Memory B cell (primary cell): ENCODE measurements at regions not wholly inside any gene's neighbourhood (a gene's known extent, or its start where the extent isn't known, plus 50 kb on each side); places are given as distances from the start of the nearest gene placed in this dataset.

ENCODE experiments used
- ATAC-seq: fragments of 150-1000 bp; cut with Tn5 transposase; 2 replicates; pipeline ENCODE4 v1.10.0; 2021; ENCODE audit warnings: low read depth, mild to moderate bottlenecking, moderate library complexity
- DNase-seq, 2 donors: peaks; one replicate each; pipeline ENCODE4 v3.0.0; 2022; ENCODE audit warnings: low spot score in 2 of 2
- H3K27ac Mint-ChIP-seq: one replicate; pipeline ENCODE4 v1.8.0; 2022; ENCODE audit warnings: mild to moderate bottlenecking, moderate library complexity, mixed read lengths
- H3K27me3 Mint-ChIP-seq: one replicate; pipeline ENCODE4 v1.8.0; 2022; ENCODE audit warnings: mixed read lengths
- H3K36me3 Mint-ChIP-seq: one replicate; pipeline ENCODE4 v1.8.0; 2022; ENCODE audit warnings: mild to moderate bottlenecking, mixed read lengths
- H3K4me1 Mint-ChIP-seq: one replicate; pipeline ENCODE4 v1.8.0; 2022; ENCODE audit warnings: mixed read lengths
- H3K4me3 Mint-ChIP-seq: one replicate; pipeline ENCODE4 v1.8.0; 2022; ENCODE audit warnings: mild to moderate bottlenecking, moderate library complexity, mixed read lengths
- H3K9me3 Mint-ChIP-seq: one replicate; pipeline ENCODE4 v1.8.0; 2022; ENCODE audit warnings: mixed read lengths

GRCh38 chr12:125440399-125440798 is 375.2 kb downstream of the AACS start:
- ATAC-seq: no peak
- no peaks in the 10 kb centered on the region for H3K9me3 Mint-ChIP-seq

GRCh38 chr12:125443341-125443740 is 378.1 kb downstream of the AACS start:
- Mint-ChIP-seq H3K27ac (no peak overlapping the region), H3K36me3 (no peaks in the 10 kb centered on the region), H3K4me1 (no peaks in the 10 kb centered on the region), H3K9me3 (no peaks in the 10 kb centered on the region), H3K4me3 (no peak overlapping the region), H3K27me3 (no peaks in the 10 kb centered on the region)
- ATAC-seq (no peak), DNase-seq (no peak)

More at GRCh38 chr12:125440399-125440798, 375.2 kb downstream of the AACS start:
- Mint-ChIP-seq H3K27me3 (peaks cover 3% of the 10 kb centered on the region), H3K4me3 (no peak overlapping the region), H3K27ac (no peak overlapping the region), H3K4me1 (no peaks in the 10 kb centered on the region), H3K36me3 (no peaks in the 10 kb centered on the region)
- DNase-seq: no peak

GRCh38 chr12:125451408-125451807 is 386.2 kb downstream of the AACS start:
- Mint-ChIP-seq H3K27ac (no peak overlapping the region), H3K4me3 (no peak overlapping the region), H3K36me3 (peaks cover 2% of the 10 kb centered on the region), H3K27me3 (peaks cover 4% of the 10 kb centered on the region), H3K4me1 (no peaks in the 10 kb centered on the region), H3K9me3 (peaks cover 13% of the 10 kb centered on the region)
- no peak for DNase-seq
- no peak for ATAC-seq

GRCh38 chr12:125453751-125454150 is 388.5 kb downstream of the AACS start:
- Mint-ChIP-seq H3K36me3 (peaks cover 2% of the 10 kb centered on the region), H3K9me3 (peaks cover 16% of the 10 kb centered on the region), H3K27ac (no peak overlapping the region), H3K27me3 (peaks cover 11% of the 10 kb centered on the region), H3K4me1 (no peaks in the 10 kb centered on the region), H3K4me3 (no peak overlapping the region)
- DNase-seq: no peak
- no peak for ATAC-seq

GRCh38 chr12:125454291-125454690 is 389.1 kb downstream of the AACS start:
- DNase-seq (no peak), ATAC-seq (no peak)
- H3K36me3 Mint-ChIP-seq: peaks cover 4% of the 10 kb centered on the region
- peaks cover 18% of the 10 kb centered on the region for H3K9me3 Mint-ChIP-seq
- H3K4me1 Mint-ChIP-seq: no peaks in the 10 kb centered on the region
- H3K27ac Mint-ChIP-seq: no peak overlapping the region
- no peak overlapping the region for H3K4me3 Mint-ChIP-seq
- peaks cover 11% of the 10 kb centered on the region for H3K27me3 Mint-ChIP-seq

- H3K9me3 Mint-ChIP-seq: peaks cover 16% of the 10 kb centered on the region
- H3K27ac Mint-ChIP-seq: no peak overlapping the region
- H3K4me3 Mint-ChIP-seq: no peak overlapping the region
- peaks cover 2% of the 10 kb centered on the region for H3K36me3 Mint-ChIP-seq
- H3K4me1 Mint-ChIP-seq: no peaks in the 10 kb centered on the region
- no peak for ATAC-seq
- no peak for DNase-seq
- peaks cover 11% of the 10 kb centered on the region for H3K27me3 Mint-ChIP-seq
Measured at GRCh38 chr12:125454786-125455480, 389.7 kb downstream of the AACS start.

- no peak overlapping the region for H3K27ac Mint-ChIP-seq
- no peak overlapping the region for H3K4me3 Mint-ChIP-seq
- no peaks in the 10 kb centered on the region for H3K4me1 Mint-ChIP-seq
- H3K36me3 Mint-ChIP-seq: peaks cover 2% of the 10 kb centered on the region
- DNase-seq: no peak
- ATAC-seq: no peak
- H3K27me3 Mint-ChIP-seq: peaks cover 11% of the 10 kb centered on the region
- peaks cover 18% of the 10 kb centered on the region for H3K9me3 Mint-ChIP-seq
Measured at GRCh38 chr12:125455556-125455955, 390.3 kb downstream of the AACS start.

GRCh38 chr12:125458552-125459268 is 393.5 kb downstream of the AACS start:
- no peaks in the 10 kb centered on the region for H3K4me1 Mint-ChIP-seq
- H3K36me3 Mint-ChIP-seq: peaks cover 2% of the 10 kb centered on the region
- no peak overlapping the region for H3K27ac Mint-ChIP-seq
- DNase-seq: no peak
- H3K27me3 Mint-ChIP-seq: peaks cover 11% of the 10 kb centered on the region
- no peak overlapping the region for H3K4me3 Mint-ChIP-seq
- no peak for ATAC-seq
- peaks cover 12% of the 10 kb centered on the region for H3K9me3 Mint-ChIP-seq

GRCh38 chr12:125461831-125462230 is 396.6 kb downstream of the AACS start:
- Mint-ChIP-seq H3K27ac (no peak overlapping the region), H3K27me3 (peaks cover 6% of the 10 kb centered on the region), H3K9me3 (peaks cover 12% of the 10 kb centered on the region), H3K4me3 (no peak overlapping the region), H3K4me1 (no peaks in the 10 kb centered on the region), H3K36me3 (peaks cover 2% of the 10 kb centered on the region)
- ATAC-seq (no peak), DNase-seq (no peak)

- peaks cover 9% of the 10 kb centered on the region for H3K9me3 Mint-ChIP-seq
- no peak for DNase-seq
- H3K36me3 Mint-ChIP-seq: peaks cover 2% of the 10 kb centered on the region
- no peak for ATAC-seq
- no peak overlapping the region for H3K4me3 Mint-ChIP-seq
- no peaks in the 10 kb centered on the region for H3K4me1 Mint-ChIP-seq
- no peak overlapping the region for H3K27ac Mint-ChIP-seq
- H3K27me3 Mint-ChIP-seq: no peaks in the 10 kb centered on the region
Measured at GRCh38 chr12:125463386-125463785, 398.2 kb downstream of the AACS start.

- Mint-ChIP-seq H3K9me3 (peaks cover 1% of the 10 kb centered on the region), H3K4me1 (no peaks in the 10 kb centered on the region), H3K27ac (no peak overlapping the region), H3K27me3 (peaks cover 1% of the 10 kb centered on the region), H3K4me3 (no peak overlapping the region), H3K36me3 (no peaks in the 10 kb centered on the region)
- no peak for ATAC-seq
- DNase-seq: no peak
Measured at GRCh38 chr12:125467363-125467762, 402.1 kb downstream of the AACS start.

- DNase-seq (no peak), ATAC-seq (no peak)
- Mint-ChIP-seq H3K4me1 (no peaks in the 10 kb centered on the region), H3K36me3 (no peaks in the 10 kb centered on the region), H3K27ac (no peak overlapping the region), H3K27me3 (peaks cover 3% of the 10 kb centered on the region), H3K9me3 (no peaks in the 10 kb centered on the region), H3K4me3 (no peak overlapping the region)
Measured at GRCh38 chr12:125469683-125470082, 404.4 kb downstream of the AACS start.

- no peak for DNase-seq
- H3K4me3 Mint-ChIP-seq: no peak overlapping the region
- H3K36me3 Mint-ChIP-seq: no peaks in the 10 kb centered on the region
- H3K4me1 Mint-ChIP-seq: no peaks in the 10 kb centered on the region
- no peaks in the 10 kb centered on the region for H3K9me3 Mint-ChIP-seq
- peaks cover 3% of the 10 kb centered on the region for H3K27me3 Mint-ChIP-seq
- H3K27ac Mint-ChIP-seq: no peak overlapping the region
- no peak for ATAC-seq
Measured at GRCh38 chr12:125470838-125471783, 405.9 kb downstream of the AACS start.

GRCh38 chr12:125473501-125473900 is 408.3 kb downstream of the AACS start:
- Mint-ChIP-seq H3K4me1 (no peaks in the 10 kb centered on the region), H3K27ac (no peak overlapping the region), H3K36me3 (no peaks in the 10 kb centered on the region), H3K27me3 (peaks cover 5% of the 10 kb centered on the region), H3K9me3 (no peaks in the 10 kb centered on the region), H3K4me3 (no peak overlapping the region)
- DNase-seq: no peak
- no peak for ATAC-seq
